K562 (cell line): ENCODE measurements at regions not wholly inside any gene's neighbourhood (a gene's known extent, or its start where the extent isn't known, plus 50 kb on each side); places are given as distances from the start of the nearest gene placed in this dataset.
A peak's percentile ranks its signal among the peaks of the same experiment; 100 is the strongest.

Experiments
- ATAC-seq: fragments of 200-7000 bp; cut with Tn5 transposase; 3 replicates; pipeline ENCODE4 v1.9.1; 2020; ENCODE audit warnings: moderate library complexity
- BruUV-seq: library from RNA; stranded (reverse); fragments of 400-500 nt; replicated peaks from 2 replicates; lab custom pipeline; 2021; lab: Mats Ljungman, UMichigan
- CTCF ChIA-PET: fragments of 300-600 bp; formaldehyde crosslinking; extraction: SDS; loops from one replicate; lab custom pipeline; 2021; ENCODE audit warnings: low intra/inter-chr PET ratio; lab: Yijun Ruan, JAX
- POLR2A ChIA-PET: fragments of 300-600, 350-650 bp; sonication (Branson Sonifier 250); formaldehyde crosslinking; extraction: SDS; loops from one replicate; lab custom pipeline; 2021; ENCODE audit warnings: antibody characterized with exemption, inconsistent platforms; lab: Yijun Ruan, JAX
- DNase-seq, 4 experiments: peaks; one replicate each; pipeline versions ENCODE4 v3.0.0 to v3.0.0-alpha.2; 2011 to 2018; ENCODE audit warnings: low spot score in 3 of 4, mixed read lengths in 3 of 4; ENCODE audit errors: extremely low read depth in 1 of 4
- FAIRE-seq: peaks from 2 replicates; lab custom pipeline; 2011; peaks lifted over from hg19 to GRCh38; lab: Jason Lieb, UNC
- H2AFZ ChIP-seq: 2 replicates; pipeline ENCODE4 v1.6.0; 2011; ENCODE audit warnings: low read depth, low read length, control low read depth, inconsistent platforms
- H3K27ac ChIP-seq: fragments of 200-600 bp; 3 replicates; pipeline ENCODE4 v1.8.0; 2011; ENCODE audit warnings: low read depth, mild to moderate bottlenecking, control low read depth, inconsistent platforms, low read length, moderate library complexity, mixed read lengths; ENCODE audit errors: extremely low read depth
- H3K27me3 ChIP-seq, 2 experiments: fragments of 300-600 bp in 1 of 2; 2 replicates in 1 of 2; 3 replicates in 1 of 2; pipeline versions ENCODE4 v1.6.0 to v1.8.0; 2011; ENCODE audit warnings: inconsistent platforms in 2 of 2, low read length in 2 of 2, mild to moderate bottlenecking in 1 of 2, mixed read lengths in 1 of 2, moderate library complexity in 1 of 2; ENCODE audit not compliant: control insufficient read depth in 2 of 2, insufficient read depth in 2 of 2
- H3K36me3 ChIP-seq: fragments of 300-600 bp; 3 replicates; pipeline ENCODE4 v1.8.0; 2011; ENCODE audit warnings: mild to moderate bottlenecking, low read length, inconsistent platforms; ENCODE audit not compliant: control insufficient read depth, insufficient read depth
- H3K4me1 ChIP-seq, 2 experiments: fragments of 200-600 bp in 1 of 2; replicated peaks in 1 of 2; 2 replicates in 1 of 2; 3 replicates in 1 of 2; pipeline versions ENCODE4 v1.5.1 to v1.8.0; 2011; ENCODE audit warnings: inconsistent platforms in 2 of 2, low read length in 2 of 2, mild to moderate bottlenecking in 1 of 2, mixed read lengths in 1 of 2, moderate library complexity in 1 of 2; ENCODE audit not compliant: control insufficient read depth in 2 of 2, insufficient read depth in 2 of 2
- H3K4me2 ChIP-seq: 2 replicates; pipeline ENCODE4 v1.6.1; 2011; ENCODE audit warnings: low read length, control low read depth, inconsistent platforms, mixed read lengths; ENCODE audit not compliant: insufficient read depth
- H3K4me3 ChIP-seq: fragments of 200-600 bp; sonication (generic), shearing (Covaris generic); 2 replicates; pipeline ENCODE4 v1.5.1; 2016; ENCODE audit warnings: control low read depth, inconsistent platforms
- H3K79me2 ChIP-seq: fragments of 200-600 bp; 3 replicates; pipeline ENCODE4 v1.8.0; 2011; ENCODE audit warnings: low read length, inconsistent platforms; ENCODE audit not compliant: control insufficient read depth, insufficient read depth
- H3K9ac ChIP-seq, 2 experiments: 2 replicates each; pipeline versions ENCODE4 v1.6.0 to v1.6.1; 2011; ENCODE audit warnings: low read depth in 2 of 2, low read length in 2 of 2, control low read depth in 1 of 2, inconsistent platforms in 1 of 2, mild to moderate bottlenecking in 1 of 2, mixed read lengths in 1 of 2; ENCODE audit not compliant: insufficient read depth in 1 of 2
- H3K9me1 ChIP-seq: one replicate; pipeline ENCODE4 v1.6.0; 2011; ENCODE audit warnings: inconsistent platforms, mild to moderate bottlenecking, low read length, moderate library complexity; ENCODE audit not compliant: control insufficient read depth, insufficient read depth
- H3K9me3 ChIP-seq: replicated peaks from 2 replicates; pipeline ENCODE4 v1.5.1; 2011; ENCODE audit warnings: low read depth, low read length, inconsistent platforms; ENCODE audit not compliant: control insufficient read depth, insufficient read depth
- H4K20me1 ChIP-seq: replicated peaks from 2 replicates; pipeline ENCODE4 v1.6.1; 2011; ENCODE audit warnings: low read length, inconsistent platforms, mixed read lengths; ENCODE audit not compliant: control insufficient read depth, insufficient read depth
- ARID1B ChIP-seq: fragments of 450-650 bp; IDR thresholded peaks from 2 replicates; pipeline ENCODE4 v1.6.1; 2016; ENCODE audit warnings: antibody characterized with exemption, mild to moderate bottlenecking, inconsistent platforms
- ATF3 ChIP-seq, 2 experiments: fragments of 450-650 bp in 1 of 2; sonication (generic) in 1 of 2; formaldehyde crosslinking in 1 of 2; IDR thresholded peaks in 1 of 2; conservative IDR thresholded peaks in 1 of 2; 2 replicates each; pipeline versions ENCODE4 v1.6.1 to v1.8.1; 2016 to 2023; ENCODE audit warnings: mild to moderate bottlenecking in 2 of 2, moderate library complexity in 2 of 2, inconsistent platforms in 1 of 2, missing genetic modification reagents in 1 of 2
- FOSL1 ChIP-seq: fragments of 200-800 bp; sonication (Bioruptor generic); conservative IDR thresholded peaks from 2 replicates; pipeline ENCODE4 v1.6.1; 2016; ENCODE audit warnings: missing genetic modification characterization, missing compliant biosample characterization
- GTF2F1 ChIP-seq: IDR thresholded peaks from 2 replicates; pipeline ENCODE4 v1.6.1; 2011; ENCODE audit warnings: low read depth, low read length, improper control_type of control experiment
- IRF1 ChIP-seq: sonication (generic); formaldehyde crosslinking; IDR thresholded peaks from 2 replicates; pipeline ENCODE4 v1.8.0; 2022; ENCODE audit warnings: missing genetic modification reagents, mild to moderate bottlenecking, borderline replicate concordance
- JUND ChIP-seq, 2 experiments: IDR thresholded peaks; 2 replicates in 1 of 2; 3 replicates in 1 of 2; pipeline ENCODE4 v1.6.1; 2011; ENCODE audit warnings: borderline replicate concordance in 2 of 2, low read depth in 2 of 2, low read length in 2 of 2, improper control_type of control experiment in 1 of 2, missing biosample characterization in 1 of 2, missing genetic modification characterization in 1 of 2, missing genetic modification reagents in 1 of 2
- WGBS: fragments of 100-300 bp; shearing (Covaris generic); methylation state at CpG from one replicate; pipeline ENCODE4 v1.1.6; 2016; ENCODE audit warnings: low coverage, mixed read lengths; ENCODE audit not compliant: insufficient coverage; ENCODE audit errors: missing lambda C conversion rate; 5-methylcytosine and 5-hydroxymethylcytosine counted together
- in situ Hi-C: fragments of 300-500 bp; cut with MboI; formaldehyde crosslinking; loops from 4 replicates; pipeline ENCODE4 v1.15.0; 2018; ENCODE audit warnings: inconsistent platforms, mixed read lengths
- intact Hi-C: fragments of 100-400 bp; cut with micrococcal nuclease; formaldehyde crosslinking; loops from 2 replicates; pipeline ENCODE4 v1.14.2; 2022

- Histone ChIP-seq H4K20me1 (no peaks in the 10 kb centered on the region), H3K9ac (no peak overlapping the region), H3K4me1 (no peaks in the 10 kb centered on the region; a peak in 1 of 5 replicates), H3K4me3 (no peak overlapping the region), H3K4me2 (no peak overlapping the region), H3K27ac (no peak overlapping the region), H2AFZ (no peak overlapping the region), H3K9me1 (no peaks in the 10 kb centered on the region), H3K9me3 (no peaks in the 10 kb centered on the region), H3K79me2 (no peaks in the 10 kb centered on the region), H3K27me3 (no peaks in the 10 kb centered on the region), H3K36me3 (no peaks in the 10 kb centered on the region)
- CTCF ChIA-PET, result no interaction called here
- intact Hi-C loops (no loop called here), in situ Hi-C loops (no loop called here)
- no TSS peak for BruUV-seq
- POLR2A ChIA-PET, result no interaction called here
- WGBS, result 4% methylated on average over 5 of the region's 5 CpGs
- DNase-seq, result peak in 1 of 4 experiments; percentile 9
- TF ChIP-seq ATF3 (IDR thresholded peaks at IDR 0.05) (0 out of 2 replicates have a peak, but pooled peaks have one; percentile 14), ATF3 (CRISPR knock-in tag; conservative IDR thresholded peaks at IDR 0.05) (no peak), ARID1B (peak; percentile 46; the same call in 1 of the 2 replicates), FOSL1 (tag) (peak; percentile 57; the same call in 1 of the 2 replicates), JUND (IDR thresholded peaks at IDR 0.05; ENCODE audit: borderline replicate concordance, low read depth, low read length) (peak; percentile 42; the same call in 1 of the 2 replicates), JUND (tag; IDR thresholded peaks at IDR 0.05; ENCODE audit: borderline replicate concordance, low read depth, low read length) (no peak), GTF2F1 (no peak), IRF1 (CRISPR knock-in tag) (no peak)
- no peak for ATAC-seq
- no peak for FAIRE-seq
Measured at GRCh38 chr12:90042920-90043641, 334.4 kb upstream of the ATP2B1 start.
